NCI-H82 treated with DMSO at 0.1 percent for 48 hours (cell line): ENCODE measurements at regions not wholly inside any gene's neighbourhood (a gene's known extent, or its start where the extent isn't known, plus 50 kb on each side); places are given as distances from the start of the nearest gene placed in this dataset.

Experiments
- DNase-seq: peaks from one replicate; lab custom pipeline; 2025; ENCODE audit not compliant: unreplicated experiment; lab: John Stamatoyannopoulos, UW

- DNase-seq = no peak
Measured at GRCh38 chr6:169902070-169902469, 150.6 kb downstream of the ERMARD start.

- DNase-seq = no peak
Measured at GRCh38 chr6:169899481-169900145, 148.2 kb downstream of the ERMARD start.

- no peak for DNase-seq
Measured at GRCh38 chr6:169898788-169899480, 147.5 kb downstream of the ERMARD start.

- DNase-seq = no peak
Measured at GRCh38 chr6:169897601-169898358, 146.4 kb downstream of the ERMARD start.

- no peak for DNase-seq
Measured at GRCh38 chr6:169896826-169897456, 145.5 kb downstream of the ERMARD start.

GRCh38 chr6:169895926-169896761 lies 144.7 kb downstream of the ERMARD start:
- DNase-seq = no peak

GRCh38 chr6:169895000-169895759 lies 143.8 kb downstream of the ERMARD start:
- no peak for DNase-seq

GRCh38 chr6:169894377-169894960 lies 143.0 kb downstream of the ERMARD start:
- no peak for DNase-seq

- no peak for DNase-seq
Measured at GRCh38 chr6:169893624-169894023, 142.2 kb downstream of the ERMARD start.

- no peak for DNase-seq
Measured at GRCh38 chr6:169891846-169892245, 140.4 kb downstream of the ERMARD start.

- no peak for DNase-seq
Measured at GRCh38 chr6:169891421-169891820, 140.0 kb downstream of the ERMARD start.

- no peak for DNase-seq
Measured at GRCh38 chr6:169890901-169891300, 139.5 kb downstream of the ERMARD start.

- DNase-seq = no peak
Measured at GRCh38 chr6:169890049-169890448, 138.6 kb downstream of the ERMARD start.

- DNase-seq = no peak
Measured at GRCh38 chr6:169887529-169888140, 136.2 kb downstream of the ERMARD start.

- no peak for DNase-seq
Measured at GRCh38 chr6:169886631-169887227, 135.3 kb downstream of the ERMARD start.

- no peak for DNase-seq
Measured at GRCh38 chr6:169885831-169886230, 134.4 kb downstream of the ERMARD start.

- DNase-seq = no peak
Measured at GRCh38 chr6:169885131-169885530, 133.7 kb downstream of the ERMARD start.

GRCh38 chr6:169884158-169884557 lies 132.7 kb downstream of the ERMARD start:
- DNase-seq = no peak

- DNase-seq = no peak
Measured at GRCh38 chr6:169883316-169883715, 131.9 kb downstream of the ERMARD start.
